Osteoblast (primary cell): ENCODE measurements at regions not wholly inside any gene's neighbourhood (a gene's known extent, or its start where the extent isn't known, plus 50 kb on each side); places are given as distances from the start of the nearest gene placed in this dataset.

Experiments used
- DNase-seq: peaks from one replicate; pipeline ENCODE4 v3.0.0; 2011; ENCODE audit warnings: low spot score, mixed read lengths; ENCODE audit not compliant: insufficient read length; ENCODE audit errors: missing footprints
- H2AFZ ChIP-seq: 2 replicates; pipeline ENCODE4 v1.6.0; 2011; ENCODE audit warnings: mild to moderate bottlenecking, low read length
- H3K27ac ChIP-seq: 2 replicates; pipeline ENCODE4 v1.5.1; 2011; ENCODE audit warnings: mild to moderate bottlenecking, low read depth, low read length, moderate library complexity
- H3K27me3 ChIP-seq: 2 replicates; pipeline ENCODE4 v1.6.0; 2012; ENCODE audit warnings: mild to moderate bottlenecking, control low read depth, inconsistent platforms, low read length, moderate library complexity; ENCODE audit not compliant: insufficient read depth
- H3K36me3 ChIP-seq: 2 replicates; pipeline ENCODE4 v1.5.1; 2011; ENCODE audit warnings: mild to moderate bottlenecking, low read length, control low read depth, moderate library complexity; ENCODE audit not compliant: insufficient read depth
- H3K4me1 ChIP-seq: 2 replicates; pipeline ENCODE4 v1.5.1; 2011; ENCODE audit warnings: mild to moderate bottlenecking, low read length, control low read depth, moderate library complexity; ENCODE audit not compliant: insufficient read depth
- H3K4me2 ChIP-seq: 2 replicates; pipeline ENCODE4 v1.6.0; 2011; ENCODE audit warnings: mild to moderate bottlenecking, low read length; ENCODE audit not compliant: insufficient read depth
- H3K4me3 ChIP-seq: fragments of 200-600 bp; sonication (generic); 3 replicates; pipeline ENCODE4 v1.5.1; 2012; ENCODE audit warnings: mild to moderate bottlenecking, low read length, inconsistent platforms; ENCODE audit not compliant: insufficient read depth
- H3K79me2 ChIP-seq: 2 replicates; pipeline ENCODE4 v1.6.0; 2012; ENCODE audit warnings: mild to moderate bottlenecking, low read length, control low read depth, inconsistent platforms; ENCODE audit not compliant: insufficient read depth
- H3K9me3 ChIP-seq: 2 replicates; pipeline ENCODE4 v1.5.1; 2011; ENCODE audit warnings: low read depth, low read length, control low read depth
- H4K20me1 ChIP-seq: 2 replicates; pipeline ENCODE4 v1.6.0; 2012; ENCODE audit warnings: mild to moderate bottlenecking, low read length, control low read depth; ENCODE audit not compliant: insufficient read depth
- CTCF ChIP-seq: IDR thresholded peaks from 2 replicates; pipeline ENCODE4 v1.5.1; 2011; ENCODE audit warnings: mild to moderate bottlenecking, low read depth, low read length, moderate library complexity; ENCODE audit errors: extremely low read depth

DNA sequence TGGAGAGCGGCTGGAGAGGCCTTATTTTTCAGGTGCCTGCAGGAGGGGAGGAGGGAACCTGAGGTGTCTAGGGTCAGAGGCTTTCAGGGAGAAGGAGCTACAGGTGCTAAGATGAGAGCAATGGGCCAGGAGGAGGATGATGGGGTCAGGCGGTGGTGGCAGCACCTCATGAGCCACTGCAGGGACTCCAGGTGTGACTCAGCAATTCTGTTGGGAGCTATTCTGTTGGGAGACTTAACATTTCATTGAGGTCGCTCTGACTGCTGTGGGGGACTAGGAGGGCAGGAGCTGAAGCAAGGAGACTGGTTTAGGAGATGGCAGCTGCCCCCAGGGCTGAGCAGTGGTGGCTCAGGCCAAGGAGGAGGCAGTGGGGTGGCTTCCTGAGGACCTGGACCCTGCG is 65.0 kb downstream of the CLDN34 start:
- H3K36me3 ChIP-seq = no peaks in the 10 kb centered on the region
- DNase-seq = no peak
- peaks cover 36% of the 10 kb centered on the region for H3K79me2 ChIP-seq
- H3K9me3 ChIP-seq = no peaks in the 10 kb centered on the region
- H3K4me2 ChIP-seq = no peak overlapping the region
- H3K27ac ChIP-seq = no peak overlapping the region
- no peak overlapping the region for H3K4me3 ChIP-seq
- H3K4me1 ChIP-seq = peaks cover 3% of the 10 kb centered on the region
- peaks cover 18% of the 10 kb centered on the region for H4K20me1 ChIP-seq
- no peak for TF ChIP-seq CTCF
- H3K27me3 ChIP-seq = no peaks in the 10 kb centered on the region
- no peak overlapping the region for H2AFZ ChIP-seq

DNA sequence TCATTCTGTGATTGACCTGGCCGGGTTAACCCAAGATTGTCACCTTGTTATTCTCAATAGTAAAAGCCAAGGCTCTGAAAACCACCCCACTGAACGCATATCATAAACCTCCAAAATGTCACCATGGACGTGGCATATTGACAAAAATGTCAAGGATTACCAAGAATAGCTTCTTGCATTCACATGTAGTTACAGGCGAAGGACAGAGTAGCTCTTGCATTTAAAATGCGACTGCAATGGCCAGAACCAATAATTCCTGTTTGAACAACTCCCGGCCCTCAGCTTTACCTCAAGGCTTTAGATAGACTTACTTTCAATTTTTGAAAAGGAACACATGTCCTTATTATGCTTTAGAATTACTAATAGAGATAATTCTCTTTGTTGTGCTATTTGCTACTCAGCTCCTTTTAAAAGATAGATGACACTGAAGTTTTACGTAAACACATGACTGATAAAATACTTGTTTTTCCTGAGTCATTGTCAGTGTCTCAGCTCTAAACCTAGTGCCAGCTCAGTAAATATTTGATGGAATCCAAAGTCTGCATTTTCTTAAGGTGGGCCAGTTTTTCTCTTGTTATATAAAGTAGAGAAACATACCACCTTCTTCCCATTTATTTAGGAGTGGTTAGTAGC is 66.3 kb downstream of the CLDN34 start:
- Histone ChIP-seq H3K4me3 (no peak overlapping the region), H3K27ac (no peak overlapping the region), H3K9me3 (no peaks in the 10 kb centered on the region), H2AFZ (no peak overlapping the region), H3K36me3 (no peaks in the 10 kb centered on the region), H3K4me1 (peaks cover 3% of the 10 kb centered on the region), H3K27me3 (no peaks in the 10 kb centered on the region), H4K20me1 (peaks cover 10% of the 10 kb centered on the region), H3K4me2 (no peak overlapping the region), H3K79me2 (peaks cover 40% of the 10 kb centered on the region)
- TF ChIP-seq CTCF = no peak
- no peak for DNase-seq

DNA sequence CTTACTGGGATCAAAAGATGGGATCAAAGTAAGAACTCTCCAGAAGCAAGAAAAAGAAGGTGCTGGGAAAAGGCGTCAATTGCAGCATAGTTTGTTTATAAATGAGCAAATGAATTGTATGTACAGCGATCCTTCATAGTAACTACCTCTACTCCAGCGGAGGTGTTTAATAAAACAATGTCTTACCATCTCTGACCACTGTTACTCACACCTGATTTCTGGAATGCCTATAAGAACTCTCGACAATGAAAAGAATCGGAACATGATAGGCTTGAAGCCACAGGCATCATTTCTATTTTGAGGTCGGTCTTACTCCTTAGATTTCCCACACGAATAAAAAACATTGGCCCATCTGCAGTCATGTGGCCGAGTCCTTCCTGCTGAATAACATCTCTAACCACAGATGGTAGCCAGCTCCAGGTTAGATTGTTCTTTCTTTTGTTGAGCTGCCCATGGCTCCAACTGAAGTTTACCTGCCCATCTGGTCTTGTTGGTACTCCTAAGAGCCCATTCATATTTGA is 67.6 kb downstream of the CLDN34 start:
- Histone ChIP-seq H2AFZ (no peak overlapping the region), H3K36me3 (no peaks in the 10 kb centered on the region), H3K4me1 (peaks cover 3% of the 10 kb centered on the region), H3K27ac (no peak overlapping the region), H4K20me1 (peaks cover 10% of the 10 kb centered on the region), H3K79me2 (peaks cover 41% of the 10 kb centered on the region), H3K4me2 (no peak overlapping the region), H3K27me3 (no peaks in the 10 kb centered on the region), H3K9me3 (no peaks in the 10 kb centered on the region), H3K4me3 (no peak overlapping the region)
- DNase-seq = no peak
- no peak for TF ChIP-seq CTCF

GRCh38 chrX:10038585-10038984 is 71.4 kb downstream of the CLDN34 start:
- H3K79me2 ChIP-seq = peaks cover 31% of the 10 kb centered on the region
- no peak overlapping the region for H2AFZ ChIP-seq
- TF ChIP-seq CTCF = no peak
- no peaks in the 10 kb centered on the region for H3K4me1 ChIP-seq
- no peaks in the 10 kb centered on the region for H3K9me3 ChIP-seq
- H3K27ac ChIP-seq = no peak overlapping the region
- no peaks in the 10 kb centered on the region for H3K36me3 ChIP-seq
- DNase-seq = no peak
- peaks cover 7% of the 10 kb centered on the region for H4K20me1 ChIP-seq
- no peaks in the 10 kb centered on the region for H3K27me3 ChIP-seq
- H3K4me3 ChIP-seq = no peak overlapping the region
- H3K4me2 ChIP-seq = no peak overlapping the region
